ENCODE measurements at regions not wholly inside any gene's neighbourhood (a gene's known extent, or its start where the extent isn't known, plus 50 kb on each side); places are given as distances from the start of the nearest gene placed in this dataset.

GRCh38 chr22:47816863-47817210, 1054.4 kb downstream of the TBC1D22A start:
- DNase-seq: no peak

GRCh38 chr22:47816121-47816862, 1053.8 kb downstream of the TBC1D22A start:
- no peak for DNase-seq

GRCh38 chr22:47814474-47814873, 1052.0 kb downstream of the TBC1D22A start:
- no peak for DNase-seq

GRCh38 chr22:47813661-47814060, 1051.2 kb downstream of the TBC1D22A start:
- no peak for DNase-seq

- DNase-seq: no peak
Measured at GRCh38 chr22:47811971-47812370, 1049.5 kb downstream of the TBC1D22A start.

GRCh38 chr22:47810505-47811500, 1048.4 kb downstream of the TBC1D22A start:
- DNase-seq: no peak

- no peak for DNase-seq
Measured at GRCh38 chr22:47808886-47809620, 1046.6 kb downstream of the TBC1D22A start.

GRCh38 chr22:47808236-47808635, 1045.8 kb downstream of the TBC1D22A start:
- DNase-seq: no peak

- DNase-seq: no peak
Measured at GRCh38 chr22:47807506-47807905, 1045.1 kb downstream of the TBC1D22A start.

- no peak for DNase-seq
Measured at GRCh38 chr22:47806894-47807293, 1044.4 kb downstream of the TBC1D22A start.

GRCh38 chr22:47805394-47805935, 1043.0 kb downstream of the TBC1D22A start:
- no peak for DNase-seq

- DNase-seq: no peak
Measured at GRCh38 chr22:47804281-47804680, 1041.8 kb downstream of the TBC1D22A start.

- DNase-seq: no peak
Measured at GRCh38 chr22:47802421-47802820, 1040.0 kb downstream of the TBC1D22A start.

GRCh38 chr22:47801541-47802245, 1039.2 kb downstream of the TBC1D22A start:
- DNase-seq: no peak

GRCh38 chr22:47798229-47798628, 1035.8 kb downstream of the TBC1D22A start:
- no peak for DNase-seq

- no peak for DNase-seq
Measured at GRCh38 chr22:47797342-47797945, 1035.0 kb downstream of the TBC1D22A start.

GRCh38 chr22:47796128-47796908, 1033.9 kb downstream of the TBC1D22A start:
- DNase-seq: no peak

- DNase-seq: no peak
Measured at GRCh38 chr22:47795477-47796127, 1033.2 kb downstream of the TBC1D22A start.

- no peak for DNase-seq
Measured at GRCh38 chr22:47794851-47795250, 1032.4 kb downstream of the TBC1D22A start.
